ENCODE measurements at regions not wholly inside any gene's neighbourhood (a gene's known extent, or its start where the extent isn't known, plus 50 kb on each side); places are given as distances from the start of the nearest gene placed in this dataset.

DNA sequence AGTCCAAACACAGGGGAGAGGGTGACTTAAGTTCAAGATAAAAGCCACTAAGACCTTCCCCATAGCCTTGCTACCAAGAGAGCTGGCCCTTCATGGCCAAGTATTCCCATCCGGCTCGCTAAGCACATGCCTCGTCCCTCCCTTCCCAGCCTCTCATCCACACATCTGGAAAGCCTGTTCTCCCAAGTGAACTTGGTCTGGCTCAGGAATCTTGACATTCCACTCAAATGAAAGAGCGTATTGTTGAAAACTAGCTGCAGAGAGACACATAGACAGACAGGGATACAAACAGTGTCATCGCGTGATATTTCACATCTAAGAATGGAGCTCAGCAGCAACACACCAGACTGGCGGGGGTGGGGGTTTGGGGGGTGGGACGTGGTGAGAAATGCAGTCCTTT is 182.8 kb upstream of the FOXQ1 start:
- peak; percentile 44 for DNase-seq
- peak; percentile 80 for ATAC-seq
- intact Hi-C loops (cut with micrococcal nuclease): no loop called here

- intact Hi-C loops (cut with micrococcal nuclease): no loop called here
- ATAC-seq (no peak), DNase-seq (no peak)
Observed at GRCh38 chr6:1127597-1128288, 184.2 kb upstream of the FOXQ1 start.

- ATAC-seq (no peak), DNase-seq (no peak)
- intact Hi-C loops (cut with micrococcal nuclease): no loop called here
Observed at GRCh38 chr6:1127129-1127528, 184.8 kb upstream of the FOXQ1 start.

- intact Hi-C loops (cut with micrococcal nuclease): no loop called here
- no peak for DNase-seq
- ATAC-seq: no peak
Observed at GRCh38 chr6:1126036-1126435, 185.9 kb upstream of the FOXQ1 start.

DNA sequence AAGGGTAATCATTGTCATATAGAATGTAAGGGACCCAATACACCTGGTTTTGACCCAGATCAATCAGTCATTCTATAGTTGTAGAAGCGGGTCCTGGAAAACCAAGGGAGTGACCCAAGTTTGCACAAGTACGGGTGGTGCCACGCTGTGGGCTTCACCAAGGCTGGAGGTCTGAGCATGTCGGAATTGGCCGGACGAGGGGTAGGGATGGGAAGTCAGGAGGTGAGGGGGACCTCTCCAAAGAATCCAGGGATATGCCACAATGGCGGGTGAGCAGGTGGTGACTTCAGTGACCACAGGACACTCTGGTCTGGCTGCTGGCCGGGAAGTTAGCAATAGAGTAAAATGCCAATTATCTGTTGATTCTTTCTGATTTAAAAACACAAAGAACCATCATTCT is 186.6 kb upstream of the FOXQ1 start:
- ATAC-seq (no peak), DNase-seq (no peak)
- intact Hi-C loops (cut with micrococcal nuclease): no loop called here

DNA sequence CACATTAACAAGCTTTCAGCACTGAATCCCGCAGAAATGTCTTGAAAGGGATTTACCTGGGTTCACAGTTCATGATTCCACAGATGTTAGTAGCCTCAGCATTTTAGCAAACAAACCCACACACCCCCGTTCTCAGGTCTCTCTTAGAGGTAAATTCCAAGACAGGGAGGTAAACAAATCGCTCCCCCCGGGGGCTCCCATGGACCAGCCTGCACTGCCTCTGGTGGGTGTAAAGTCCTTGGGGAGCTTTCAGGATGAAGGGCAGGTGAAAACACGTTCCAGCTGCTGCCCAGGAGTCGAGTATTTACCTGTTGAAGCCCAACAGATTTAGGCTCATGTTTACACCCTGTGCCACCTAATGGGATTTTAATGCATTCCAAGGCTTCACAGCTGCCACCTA is 187.0 kb upstream of the FOXQ1 start:
- DNase-seq (no peak), ATAC-seq (no peak)
- intact Hi-C loops (cut with micrococcal nuclease): no loop called here

DNA sequence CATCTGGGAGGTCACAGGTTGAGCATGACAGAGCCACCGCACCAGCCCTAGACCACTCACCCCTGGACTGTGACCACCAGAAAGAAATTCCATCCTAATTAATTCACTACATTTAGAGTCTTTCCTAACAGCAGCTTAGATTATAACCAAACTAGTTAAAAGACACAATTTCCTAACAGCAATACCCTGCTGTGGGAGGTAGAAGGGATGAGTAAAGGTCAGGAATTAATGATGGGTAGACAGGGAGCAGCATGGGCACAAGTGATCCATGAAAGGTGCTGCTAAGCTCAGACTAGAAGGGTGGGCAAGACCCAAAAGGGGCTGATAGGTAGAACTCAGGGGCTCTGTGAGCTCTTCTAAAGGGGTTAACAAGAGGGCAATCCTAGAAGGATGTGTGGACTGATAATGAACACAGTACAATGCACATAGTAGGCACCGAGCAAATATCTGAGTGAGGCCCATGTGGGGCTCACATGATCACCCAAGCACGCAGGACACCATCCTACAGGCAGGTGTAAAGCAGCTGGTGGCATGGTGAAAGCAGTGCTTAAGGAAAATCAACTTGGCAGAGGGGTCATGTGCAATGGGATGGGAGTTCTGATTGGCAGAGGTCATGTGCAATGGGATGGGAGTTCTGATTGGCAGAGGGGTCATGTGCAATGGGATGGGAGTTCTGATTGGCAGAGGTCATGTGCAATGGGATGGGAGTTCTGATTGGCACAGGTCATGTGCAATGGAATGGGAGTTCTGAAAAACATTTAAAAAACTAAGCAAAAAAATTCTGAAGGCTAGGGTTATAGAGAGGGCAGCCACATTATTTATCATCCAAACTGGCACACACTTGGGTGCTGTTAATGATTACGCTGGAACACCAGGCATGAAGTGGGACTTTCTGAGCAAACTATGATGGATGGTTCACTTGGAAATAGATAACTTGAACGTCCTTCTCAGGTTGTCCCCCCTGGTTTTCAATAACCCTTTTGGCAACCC is 188.2 kb upstream of the FOXQ1 start:
- intact Hi-C loops (cut with micrococcal nuclease): no loop called here
- no peak for ATAC-seq
- no peak for DNase-seq

DNA sequence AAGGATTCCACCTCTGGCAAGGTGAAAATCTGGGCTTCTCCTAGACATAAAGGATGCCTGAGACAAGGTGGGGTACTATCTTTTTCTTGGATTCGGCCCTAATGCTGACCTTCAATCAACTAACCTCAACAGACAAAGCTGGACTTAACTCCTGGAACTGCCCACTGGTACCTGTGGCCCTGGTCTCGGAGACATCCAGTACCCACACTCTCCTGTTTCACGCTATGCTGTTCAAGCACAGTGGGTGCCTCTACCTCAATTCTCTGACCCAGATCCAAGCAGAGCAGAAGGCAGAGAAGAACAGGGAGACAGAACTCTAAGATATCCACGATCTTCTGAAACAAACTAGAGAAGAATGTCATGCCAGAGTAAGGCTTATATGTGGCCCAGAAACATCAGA is 189.8 kb upstream of the FOXQ1 start:
- no peak for ATAC-seq
- intact Hi-C loops (cut with micrococcal nuclease): no loop called here
- no peak for DNase-seq

GRCh38 chr6:1118287-1118647 is 193.6 kb upstream of the FOXQ1 start:
- no peak for DNase-seq
- intact Hi-C loops (cut with micrococcal nuclease): no loop called here
- peak; percentile 52 for ATAC-seq

DNA sequence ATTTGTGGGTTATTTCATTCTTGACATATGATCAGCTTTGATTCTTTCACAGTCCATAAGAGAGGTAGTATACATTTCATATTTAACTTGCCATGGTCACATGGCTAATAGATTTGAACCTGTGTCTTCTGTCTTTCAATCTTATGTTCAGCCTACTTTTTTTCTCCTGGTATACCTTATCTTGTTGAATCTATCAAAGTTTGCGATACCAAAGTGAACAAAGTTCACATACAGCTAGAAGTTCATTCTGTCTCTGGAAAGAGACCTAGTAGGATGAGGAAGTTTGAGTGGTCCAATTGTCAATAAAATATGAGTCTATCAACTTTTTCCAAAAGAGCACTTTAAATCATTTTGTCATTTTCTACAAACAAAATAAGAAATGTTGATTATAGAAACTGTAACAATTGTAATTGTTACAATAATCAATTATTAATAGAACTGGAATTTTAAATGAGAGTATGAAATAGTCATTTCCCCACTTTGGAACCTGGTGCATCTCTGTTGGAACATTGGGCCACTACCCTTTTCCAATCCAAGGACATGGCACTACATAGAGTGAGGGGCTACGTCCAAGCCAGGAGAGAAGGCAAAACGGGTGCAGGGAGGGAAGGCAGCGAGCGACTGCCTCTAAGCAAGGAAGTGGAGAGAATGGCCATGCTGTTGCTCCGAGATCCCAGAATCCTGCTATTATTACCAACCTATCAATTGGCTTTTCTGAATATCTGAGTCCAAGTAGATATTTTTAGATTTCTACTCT is 194.2 kb upstream of the FOXQ1 start:
- no peak for DNase-seq
- ATAC-seq: peak; percentile 38
- intact Hi-C loops (cut with micrococcal nuclease): no loop called here

DNA sequence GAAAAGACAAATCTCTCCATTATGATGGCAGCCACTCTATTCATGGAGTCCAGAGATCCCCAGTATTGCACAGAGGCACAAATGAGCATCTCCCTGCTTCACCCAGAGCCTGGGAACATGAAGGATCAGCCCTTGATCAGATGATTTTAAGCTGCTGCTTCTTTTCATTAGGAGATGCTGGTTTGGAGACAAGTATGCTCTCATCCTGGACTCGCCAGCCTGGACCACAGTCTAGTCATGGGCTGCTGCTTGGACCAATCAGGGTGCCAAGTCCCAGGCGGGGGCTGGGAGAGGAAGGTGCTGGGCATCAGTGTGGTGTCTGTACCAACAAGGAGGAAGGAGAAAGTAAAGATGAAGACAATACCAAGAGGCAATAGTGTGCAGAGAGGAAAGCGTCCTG is 195.7 kb upstream of the FOXQ1 start:
- no peak for ATAC-seq
- DNase-seq: no peak
- intact Hi-C loops (cut with micrococcal nuclease): no loop called here

DNA sequence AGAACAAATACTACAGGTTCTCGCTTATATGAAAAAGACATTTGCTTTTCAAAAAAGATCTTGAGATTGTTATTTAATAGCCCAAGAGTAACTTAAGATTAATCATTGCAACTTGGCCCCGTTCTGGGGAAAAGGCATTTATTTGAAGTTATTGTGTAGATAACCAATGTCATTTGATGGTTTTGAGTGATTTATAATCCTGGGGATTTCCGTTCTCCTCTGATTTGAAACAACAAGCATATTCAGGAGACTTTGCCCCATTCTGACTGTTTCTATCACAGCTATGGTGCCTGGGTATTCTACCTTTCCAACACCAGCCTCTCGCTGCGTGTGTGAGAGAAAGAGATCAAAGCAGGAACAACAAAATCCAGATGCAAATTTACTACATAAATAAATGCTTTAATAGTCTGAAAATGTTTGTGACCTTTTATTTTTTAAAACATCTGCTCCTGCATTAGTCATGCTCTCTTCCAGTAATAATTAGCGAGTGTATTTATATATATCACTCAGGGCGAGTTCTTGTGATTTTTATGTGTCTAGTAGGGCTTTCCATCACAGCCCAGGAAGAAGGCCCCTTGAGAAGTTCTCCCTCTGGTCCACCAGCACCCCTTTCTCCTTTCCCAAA is 197.9 kb upstream of the FOXQ1 start:
- ATAC-seq: no peak
- DNase-seq: no peak
- intact Hi-C loops (cut with micrococcal nuclease): no loop called here

- ATAC-seq (no peak), DNase-seq (no peak)
- intact Hi-C loops (cut with micrococcal nuclease): no loop called here
Observed at GRCh38 chr6:1111361-1111760, 200.5 kb upstream of the FOXQ1 start.

DNA sequence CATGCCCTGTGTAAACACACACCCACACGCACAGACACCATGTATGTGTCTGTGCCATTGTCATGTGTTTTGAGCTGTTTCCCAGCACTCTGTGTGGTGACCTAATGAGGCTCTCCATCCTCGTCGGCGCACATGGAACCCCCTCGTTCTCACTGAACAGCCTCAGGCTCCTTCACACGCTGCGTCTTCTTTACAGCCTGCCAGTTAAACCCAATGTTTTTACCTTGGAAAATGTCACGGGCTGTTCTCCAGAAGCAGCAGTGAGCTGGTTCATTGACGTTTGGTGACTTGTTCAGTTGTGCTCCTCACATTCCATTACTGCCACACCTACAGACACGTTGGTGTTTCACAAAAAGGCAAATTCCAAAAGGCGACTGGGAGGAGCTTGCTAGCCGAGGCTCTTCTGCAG is 201.0 kb upstream of the FOXQ1 start:
- intact Hi-C loops (cut with micrococcal nuclease): no loop called here
- ATAC-seq (no peak), DNase-seq (no peak)

DNA sequence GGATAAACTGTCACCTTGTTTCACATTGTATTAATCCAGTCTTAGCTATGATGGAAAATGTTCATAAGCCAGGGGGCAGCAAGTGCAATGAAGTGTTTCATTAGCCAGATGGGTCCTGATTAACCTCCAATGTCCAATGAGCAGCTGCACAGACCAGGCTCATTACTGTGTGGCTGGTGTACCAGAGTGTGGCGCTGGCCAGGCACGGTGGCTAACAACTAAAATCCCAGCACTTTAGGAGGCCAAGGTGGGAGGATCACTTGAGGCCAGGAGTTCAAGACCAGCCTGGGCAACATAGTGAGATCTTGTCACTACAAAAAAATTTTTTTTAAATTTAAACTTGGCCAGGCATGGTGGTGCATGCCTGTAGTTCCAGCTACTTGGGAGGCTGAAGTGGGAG is 201.7 kb upstream of the FOXQ1 start:
- intact Hi-C loops (cut with micrococcal nuclease): no loop called here
- DNase-seq (no peak), ATAC-seq (no peak)

DNA sequence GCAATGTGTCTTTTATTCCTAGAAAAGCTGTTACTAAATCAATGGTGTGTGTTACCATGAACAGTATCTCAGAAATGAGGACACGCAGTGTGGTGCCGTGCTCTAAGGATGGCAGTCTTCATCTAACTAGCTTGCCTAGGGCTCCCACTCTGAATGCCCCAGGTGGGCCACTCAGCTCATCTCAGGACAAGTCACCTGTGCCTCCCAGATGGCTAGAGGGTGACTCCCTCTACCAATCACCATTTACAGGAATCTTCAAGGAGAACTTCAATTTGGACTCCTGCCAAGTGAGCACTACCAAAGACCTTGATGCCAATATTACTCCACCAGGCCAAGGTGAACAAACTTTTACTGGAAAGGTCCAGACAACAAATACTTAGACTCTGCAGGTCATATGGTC is 202.8 kb upstream of the FOXQ1 start:
- intact Hi-C loops (cut with micrococcal nuclease): no loop called here
- ATAC-seq: no peak
- no peak for DNase-seq

- ATAC-seq (no peak), DNase-seq (no peak)
- intact Hi-C loops (cut with micrococcal nuclease): no loop called here
Observed at GRCh38 chr6:1108198-1108597, 203.7 kb upstream of the FOXQ1 start.

GRCh38 chr6:1107578-1107977 is 204.3 kb upstream of the FOXQ1 start:
- intact Hi-C loops (cut with micrococcal nuclease): no loop called here
- ATAC-seq: no peak

GRCh38 chr6:1105833-1106400 is 206.0 kb upstream of the FOXQ1 start:
- ATAC-seq (no peak), DNase-seq (no peak)
- intact Hi-C loops (cut with micrococcal nuclease): no loop called here

More at GRCh38 chr6:1107578-1107977, 204.3 kb upstream of the FOXQ1 start:
- no peak for DNase-seq

Data from left ventricle myocardium superior (tissue), 1 donor.